GM12872 (cell line): ENCODE measurements at regions not wholly inside any gene's neighbourhood (a gene's known extent, or its start where the extent isn't known, plus 50 kb on each side); places are given as distances from the start of the nearest gene placed in this dataset.

Source experiments
- CTCF ChIP-seq: IDR thresholded peaks from 3 replicates; pipeline ENCODE4 v1.5.1; 2011; ENCODE audit warnings: low read depth, mild to moderate bottlenecking, low read length, moderate library complexity; ENCODE audit not compliant: insufficient read depth

- peak; percentile 98 for TF ChIP-seq CTCF
Observed at GRCh38 chr11:15819679-15820286, 536.6 kb downstream of the SOX6 start.

- TF ChIP-seq CTCF = no peak
Observed at GRCh38 chr11:15821451-15821850, 534.9 kb downstream of the SOX6 start.

- no peak for TF ChIP-seq CTCF
Observed at GRCh38 chr11:15824060-15824459, 532.3 kb downstream of the SOX6 start.

DNA sequence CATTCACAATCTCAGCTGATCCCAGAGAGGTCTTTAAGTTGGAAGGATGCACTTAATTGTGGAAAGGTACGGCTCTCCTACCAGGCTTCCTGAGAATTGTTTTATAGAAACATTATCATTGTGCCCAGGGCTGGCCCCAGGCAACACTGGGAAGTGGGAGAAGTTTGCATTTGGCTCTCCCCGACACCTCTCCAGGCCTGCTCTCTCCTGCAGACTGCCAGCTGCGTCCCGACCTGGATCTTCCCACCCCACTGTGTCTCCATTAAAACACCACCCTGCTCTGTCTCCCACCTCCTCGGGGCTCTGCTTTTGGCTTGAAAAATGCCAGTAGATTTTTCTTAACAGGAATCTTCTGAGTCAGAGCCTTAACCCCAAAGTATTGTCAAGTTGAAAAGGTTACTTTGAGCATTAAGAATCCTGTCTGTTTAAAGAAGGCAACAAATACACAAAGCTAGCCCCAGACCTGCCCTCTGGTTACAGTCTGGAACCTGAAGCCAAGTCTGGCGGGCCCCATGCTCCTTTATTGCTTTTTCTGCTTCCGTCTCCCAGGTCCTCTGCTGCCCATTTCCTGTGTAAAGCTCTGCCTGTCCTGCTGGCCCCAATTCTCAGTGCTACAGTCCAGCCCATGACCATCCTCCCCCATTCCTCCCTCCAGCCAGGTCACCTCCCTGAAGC lies 530.2 kb downstream of the SOX6 start:
- no peak for TF ChIP-seq CTCF

GRCh38 chr11:15826826-15827225 lies 529.5 kb downstream of the SOX6 start:
- TF ChIP-seq CTCF = peak; percentile 69

DNA sequence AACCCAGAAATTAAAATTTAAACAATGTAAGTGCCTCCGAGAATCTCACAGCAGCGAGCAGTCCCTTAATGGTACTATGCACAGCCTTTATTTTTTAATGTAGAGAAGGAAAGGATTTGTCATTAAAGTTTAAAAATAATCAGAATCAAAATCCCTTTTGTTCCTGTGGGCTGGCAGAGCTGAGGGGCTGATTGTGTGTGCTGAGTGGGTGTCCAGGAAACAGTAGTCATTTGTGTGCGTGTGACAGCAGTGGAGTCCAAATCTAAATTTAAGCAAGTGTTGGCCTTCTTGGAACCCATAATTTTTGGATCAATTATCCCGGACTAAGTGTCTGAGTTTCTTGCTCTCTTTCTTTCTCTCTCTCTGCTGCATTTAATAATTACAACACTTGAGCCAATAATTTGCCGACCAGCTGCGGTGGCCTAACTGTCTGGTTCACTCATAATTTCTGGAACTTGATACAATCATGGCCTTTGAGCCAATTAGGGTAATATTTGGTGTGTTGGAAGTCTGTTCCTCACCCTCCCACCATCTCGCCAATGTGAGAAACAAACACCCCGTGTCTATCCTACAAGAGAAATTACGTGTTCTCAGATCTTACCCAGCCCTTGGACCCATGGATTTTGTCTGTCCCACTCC lies 528.0 kb downstream of the SOX6 start:
- TF ChIP-seq CTCF = no peak

DNA sequence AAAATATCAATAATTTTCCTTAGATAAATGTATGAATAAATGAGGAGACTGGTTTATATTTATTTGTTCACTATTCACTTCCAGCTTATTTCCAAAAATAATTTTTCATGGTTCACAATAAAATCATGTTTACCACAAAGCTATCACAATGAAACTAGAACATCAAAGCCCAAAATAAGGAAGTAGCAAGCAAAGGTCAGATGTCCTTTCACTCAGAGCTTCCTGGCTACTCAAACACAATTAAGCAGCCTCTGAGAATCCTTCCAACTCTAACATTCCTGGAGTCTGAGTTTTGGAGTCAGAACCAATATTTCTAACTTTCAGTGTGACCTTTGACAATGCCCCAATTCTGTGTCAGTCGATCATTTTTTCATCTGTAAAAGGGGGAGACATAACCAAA lies 527.0 kb downstream of the SOX6 start:
- TF ChIP-seq CTCF = no peak
